Endothelial cell of umbilical vein (primary cell): ENCODE measurements at regions not wholly inside any gene's neighbourhood (a gene's known extent, or its start where the extent isn't known, plus 50 kb on each side); places are given as distances from the start of the nearest gene placed in this dataset.

ENCODE experiments used
- BruUV-seq: library from RNA; stranded (reverse); fragments of 400-500 nt; replicated peaks from 2 replicates; lab custom pipeline; 2021; lab: Mats Ljungman, UMichigan
- CTCF ChIA-PET: fragments of 300-600, 350-600 bp; sonication (Branson Sonifier 250); formaldehyde crosslinking; loops from one replicate; lab custom pipeline; 2021; ENCODE audit warnings: antibody characterized with exemption, inconsistent platforms; lab: Charles Lee
- POLR2A ChIA-PET: fragments of 300-600, 350-600 bp; sonication (Branson Sonifier 250); formaldehyde crosslinking; loops from one replicate; lab custom pipeline; 2021; ENCODE audit warnings: antibody characterized with exemption, inconsistent platforms; lab: Charles Lee
- DNase-seq: peaks from one replicate; pipeline ENCODE4 v3.0.0-alpha.2; 2011; ENCODE audit warnings: low read depth, low spot score
- FAIRE-seq: peaks from 2 replicates; lab custom pipeline; 2011; peaks lifted over from hg19 to GRCh38; lab: Jason Lieb, UNC
- H2AFZ ChIP-seq: 2 replicates; pipeline ENCODE4 v1.6.0; 2012; ENCODE audit warnings: low read depth, low read length, control low read depth, inconsistent platforms
- H3K27ac ChIP-seq: 2 replicates; pipeline ENCODE4 v1.5.1; 2011; ENCODE audit warnings: low read depth, mild to moderate bottlenecking, control low read depth, low read length, moderate library complexity; ENCODE audit not compliant: insufficient read depth
- H3K27me3 ChIP-seq, 2 experiments: 2 replicates each; pipeline versions ENCODE4 v1.6.0 to v1.6.1; 2011; ENCODE audit warnings: low read length in 2 of 2, mixed read lengths in 1 of 2; ENCODE audit not compliant: control insufficient read depth in 2 of 2, insufficient read depth in 2 of 2
- H3K36me3 ChIP-seq, 2 experiments: 2 replicates in 1 of 2; 3 replicates in 1 of 2; pipeline ENCODE4 v1.5.1; 2011; ENCODE audit warnings: low read length in 2 of 2, mild to moderate bottlenecking in 1 of 2, moderate library complexity in 1 of 2; ENCODE audit not compliant: control insufficient read depth in 2 of 2, insufficient read depth in 2 of 2; ENCODE audit errors: extremely low read depth in 1 of 2
- H3K4me1 ChIP-seq: 3 replicates; pipeline ENCODE4 v1.5.1; 2011; ENCODE audit warnings: mild to moderate bottlenecking, low read length; ENCODE audit not compliant: control insufficient read depth, insufficient read depth; ENCODE audit errors: extremely low read depth
- H3K4me2 ChIP-seq: 2 replicates; pipeline ENCODE4 v1.6.1; 2011; ENCODE audit warnings: low read length, control low read depth, mixed read lengths; ENCODE audit not compliant: insufficient read depth
- H3K4me3 ChIP-seq, 3 experiments: fragments of 200-600 bp in 1 of 3; sonication (generic), shearing (Covaris generic) in 1 of 3; replicated peaks in 1 of 3; 2 replicates each; pipeline ENCODE4 v1.5.1; 2011 to 2016; ENCODE audit warnings: control low read depth in 3 of 3, low read length in 3 of 3, mild to moderate bottlenecking in 2 of 3, inconsistent platforms in 1 of 3, low read depth in 1 of 3, moderate library complexity in 1 of 3; ENCODE audit not compliant: insufficient read depth in 1 of 3
- H3K79me2 ChIP-seq: 2 replicates; pipeline ENCODE4 v1.6.0; 2012; ENCODE audit warnings: low read length, inconsistent platforms; ENCODE audit not compliant: control insufficient read depth, insufficient read depth
- H3K9ac ChIP-seq: replicated peaks from 2 replicates; pipeline ENCODE3; 2011; ENCODE audit warnings: low read length, control low read depth; ENCODE audit not compliant: insufficient read depth; ENCODE audit errors: extremely low read depth
- H3K9me1 ChIP-seq: replicated peaks from 3 replicates; pipeline ENCODE4 v1.6.0; 2011; ENCODE audit warnings: mild to moderate bottlenecking, low read length; ENCODE audit not compliant: control insufficient read depth, insufficient read depth; ENCODE audit errors: extremely low read depth
- H3K9me3 ChIP-seq: replicated peaks from 2 replicates; pipeline ENCODE4 v1.5.1; 2012; ENCODE audit warnings: low read length, inconsistent platforms; ENCODE audit not compliant: control insufficient read depth, insufficient read depth
- H4K20me1 ChIP-seq: replicated peaks from 2 replicates; pipeline ENCODE3; 2011; ENCODE audit warnings: mild to moderate bottlenecking, low read length; ENCODE audit not compliant: control insufficient read depth, insufficient read depth; ENCODE audit errors: extremely low read depth
- CTCF ChIP-seq, 2 donors: IDR thresholded peaks; 1 replicate in 1 of 2; 2 replicates in 1 of 2; pipeline ENCODE4 v1.5.1; 2011; ENCODE audit warnings: low read length in 2 of 2, mild to moderate bottlenecking in 2 of 2, moderate library complexity in 2 of 2, control low read depth in 1 of 2, inconsistent platforms in 1 of 2, low read depth in 1 of 2; ENCODE audit not compliant: insufficient read depth in 1 of 2; ENCODE audit errors: extremely low read depth in 1 of 2
- EZH2 ChIP-seq: IDR thresholded peaks from 2 replicates; pipeline ENCODE4 v1.6.1; 2012; ENCODE audit warnings: borderline replicate concordance, low read depth, mild to moderate bottlenecking, moderate library complexity, low read length, inconsistent platforms; ENCODE audit not compliant: severe bottlenecking
- FOS ChIP-seq: IDR thresholded peaks from 2 replicates; pipeline ENCODE4 v1.6.1; 2011; ENCODE audit warnings: mild to moderate bottlenecking, low read length, moderate library complexity, borderline replicate concordance; ENCODE audit not compliant: insufficient read depth
- JUN ChIP-seq: IDR thresholded peaks from 2 replicates; pipeline ENCODE4 v1.6.1; 2011; ENCODE audit warnings: borderline replicate concordance, low read depth; ENCODE audit not compliant: insufficient read length, insufficient read depth
- MAX ChIP-seq: IDR thresholded peaks from 2 replicates; pipeline ENCODE4 v1.6.1; 2011; ENCODE audit not compliant: insufficient read depth, insufficient read length
- MYC ChIP-seq: IDR thresholded peaks from one replicate; pipeline ENCODE4 v1.6.1; 2011; ENCODE audit warnings: mild to moderate bottlenecking, low read depth, low read length
- POLR2A ChIP-seq: IDR thresholded peaks from 2 replicates; pipeline ENCODE4 v1.6.1; 2012; ENCODE audit warnings: low read depth, mild to moderate bottlenecking, control low read depth, low read length
- POLR2AphosphoS5 ChIP-seq: IDR thresholded peaks from 2 replicates; pipeline ENCODE4 v1.6.1; 2012; ENCODE audit warnings: low read depth, mild to moderate bottlenecking, control low read depth, low read length, moderate library complexity; ENCODE audit not compliant: insufficient read depth
- dilution Hi-C: fragments of 300-500 bp; cut with MboI; formaldehyde crosslinking; loops from one replicate; pipeline ENCODE4 v1.15.0; 2019; ENCODE audit warnings: low sequenced_read_pairs; ENCODE audit not compliant: extremely low pct_ligation_motif_present
- intact Hi-C: fragments of 100-400 bp; cut with micrococcal nuclease; formaldehyde crosslinking; loops from one replicate; pipeline ENCODE4 v1.10.0; 2022

- H3K4me1 ChIP-seq: no peaks in the 10 kb centered on the region
- intact Hi-C loops: no loop called here
- no peak overlapping the region for H3K27ac ChIP-seq
- no peaks in the 10 kb centered on the region for H3K27me3 ChIP-seq
- BruUV-seq: no TSS peak
- no peak overlapping the region for H2AFZ ChIP-seq
- no peak for TF ChIP-seq JUN
- TF ChIP-seq FOS: no peak
- TF ChIP-seq CTCF (IDR thresholded peaks at IDR 0.05; ENCODE audit: extremely low read depth in 1 of 2, insufficient read depth in 1 of 2, low read depth in 1 of 2, low read length in 2 of 2): no peak
- no peak for TF ChIP-seq POLR2A
- no peak for TF ChIP-seq MYC
- no peak for TF ChIP-seq POLR2AphosphoS5
- TF ChIP-seq MAX: no peak
- no peak for TF ChIP-seq EZH2
- H3K9ac ChIP-seq: no peak overlapping the region
- no peak overlapping the region for H3K4me2 ChIP-seq
- no peaks in the 10 kb centered on the region for H3K36me3 ChIP-seq
- no peaks in the 10 kb centered on the region for H3K79me2 ChIP-seq
- DNase-seq (no peak), FAIRE-seq (no peak)
- dilution Hi-C loops: no loop called here
- no peaks in the 10 kb centered on the region for H4K20me1 ChIP-seq
- H3K9me1 ChIP-seq: no peaks in the 10 kb centered on the region
- H3K4me3 ChIP-seq: no peak overlapping the region
- H3K9me3 ChIP-seq: no peaks in the 10 kb centered on the region
- ChIA-PET POLR2A (no interaction called here), CTCF (no interaction called here)
These were observed 63.7 kb upstream of the TFPI start for GRCh38 chr2:187617905-187618304.
